G401 (cell line): ENCODE measurements at regions not wholly inside any gene's neighbourhood (a gene's known extent, or its start where the extent isn't known, plus 50 kb on each side); places are given as distances from the start of the nearest gene placed in this dataset.
A peak's percentile ranks its signal among the peaks of the same experiment; 100 is the strongest.

ENCODE experiments used
- DNase-seq: peaks from one replicate; pipeline ENCODE4 v3.0.0-alpha.2; 2015; ENCODE audit warnings: low spot score
- in situ Hi-C: cut with HindIII; loops from 2 replicates; pipeline ENCODE4 v1.10.0; 2016; ENCODE audit warnings: low sequenced_read_pairs, mixed read lengths

DNA sequence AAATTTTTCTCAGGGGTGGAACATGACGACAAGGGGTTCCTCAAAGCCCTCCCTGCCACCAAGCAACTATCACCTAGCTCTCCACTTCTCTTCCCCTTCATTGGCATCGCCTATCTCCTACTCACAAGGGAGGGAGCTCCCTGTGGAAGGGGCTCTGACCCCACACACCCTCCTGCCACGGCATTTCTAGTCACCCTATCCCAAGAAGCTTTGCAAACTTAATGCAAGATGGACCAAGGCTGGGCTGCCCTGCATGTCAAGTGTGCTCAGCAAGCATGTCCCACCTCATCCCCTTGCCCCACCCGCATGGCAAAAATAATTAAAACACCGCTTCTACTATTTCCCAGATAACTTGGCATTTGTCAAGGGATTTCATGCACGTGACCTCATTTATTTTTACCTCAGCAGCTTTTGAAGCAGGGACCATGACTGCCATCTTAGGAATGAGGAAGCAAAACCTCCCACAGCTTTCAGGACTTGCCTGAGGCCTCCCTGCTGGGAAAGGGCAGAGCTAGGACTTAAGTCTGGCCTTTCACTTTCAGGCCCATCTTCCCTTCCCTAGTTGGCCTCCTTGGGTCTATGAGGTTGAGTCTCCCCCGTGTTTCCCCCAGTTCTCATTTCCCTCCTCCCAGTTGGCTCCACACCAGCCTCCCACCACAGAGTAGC lies 161.3 kb downstream of the TSEN15 start:
- in situ Hi-C loops: loop anchor here (10.0 kb wide), 1 partner anchor 322 kb away; no protein-coding TSS in a partner anchor
- no peak for DNase-seq

DNA sequence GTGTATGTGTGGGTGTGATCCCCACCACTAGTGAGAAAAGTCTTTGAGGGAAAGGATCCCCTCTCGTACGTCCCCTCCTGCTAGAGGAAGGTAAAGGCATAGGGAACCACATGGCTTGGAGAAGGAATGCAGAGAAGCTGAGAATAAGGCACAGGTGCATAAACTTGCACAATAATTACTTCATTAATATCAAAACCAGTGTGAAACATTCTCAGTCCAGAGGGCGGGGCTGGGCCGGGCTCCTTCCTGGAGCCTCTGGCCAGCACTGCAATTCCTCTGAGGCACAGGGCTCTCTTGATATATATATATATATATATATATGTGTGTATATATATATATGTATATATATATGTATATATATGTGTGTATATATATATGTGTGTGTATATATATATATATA lies 162.6 kb downstream of the TSEN15 start:
- no peak for DNase-seq
- in situ Hi-C loops: loop anchor here (10.0 kb wide), 1 partner anchor 321 kb away; no protein-coding TSS in a partner anchor

DNA sequence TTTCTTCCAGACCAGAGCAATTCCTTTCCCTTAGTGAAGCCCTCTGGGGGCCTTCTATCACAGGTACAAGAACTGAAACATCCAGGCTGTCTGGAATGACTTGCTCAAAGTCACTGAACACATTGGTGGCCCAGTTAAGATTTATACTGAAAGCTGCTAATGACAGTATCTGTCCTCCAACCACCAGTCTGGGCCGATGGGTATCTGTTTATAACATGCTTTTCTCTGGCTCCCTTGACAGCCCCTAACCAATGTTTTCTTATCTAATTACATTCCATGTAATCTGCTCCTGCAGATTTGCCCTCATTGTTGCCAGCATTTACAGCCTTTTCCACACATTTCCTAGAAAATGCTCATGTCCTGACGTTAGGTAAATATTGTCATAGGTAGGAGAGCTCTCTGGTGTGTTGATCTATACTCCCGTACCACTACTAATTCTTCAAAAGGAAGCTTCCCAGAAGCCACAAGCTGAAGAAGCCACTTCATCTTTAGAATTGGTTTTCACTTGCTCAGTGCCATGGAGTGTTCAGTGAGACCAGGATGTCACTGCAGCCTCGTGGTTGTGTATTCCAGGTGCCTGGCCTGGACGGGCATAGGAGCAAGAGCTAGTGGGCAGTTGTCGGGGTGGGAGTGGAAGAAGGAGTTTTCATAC lies 163.9 kb downstream of the TSEN15 start:
- in situ Hi-C loops: loop anchor here (10.0 kb wide), 1 partner anchor 319 kb away; no protein-coding TSS in a partner anchor
- no peak for DNase-seq

DNA sequence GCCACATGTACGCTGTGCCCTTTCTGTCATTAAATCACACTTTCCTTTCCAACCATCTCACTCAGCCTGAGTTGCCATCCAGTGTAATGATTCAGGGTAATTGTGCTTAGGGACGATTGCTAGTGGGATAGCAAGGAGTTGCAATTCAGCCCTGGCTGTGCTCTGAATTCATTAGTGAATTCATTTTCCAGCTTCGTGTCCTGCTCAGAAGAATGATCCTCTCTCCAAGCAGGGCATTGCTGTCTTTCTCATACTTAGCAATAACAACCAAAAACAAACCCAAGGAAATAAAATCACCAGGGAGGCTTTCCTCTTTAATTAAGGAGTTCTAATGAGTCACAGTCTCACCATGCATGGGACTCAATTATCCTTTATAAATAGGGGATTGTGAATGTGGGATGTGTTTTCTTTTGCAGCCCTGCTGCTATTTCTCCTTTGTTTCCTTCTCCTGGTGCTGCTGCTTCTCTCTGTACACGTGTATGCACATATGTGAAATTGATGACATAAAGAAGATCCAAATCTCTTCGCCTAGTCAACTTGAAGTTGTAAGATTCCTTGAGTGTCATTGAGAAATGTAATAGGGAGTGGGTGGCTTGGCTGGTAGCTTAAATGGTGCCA lies 167.0 kb downstream of the TSEN15 start:
- in situ Hi-C loops: loop anchor here (10.0 kb wide), 1 partner anchor 316 kb away; no protein-coding TSS in a partner anchor
- no peak for DNase-seq

DNA sequence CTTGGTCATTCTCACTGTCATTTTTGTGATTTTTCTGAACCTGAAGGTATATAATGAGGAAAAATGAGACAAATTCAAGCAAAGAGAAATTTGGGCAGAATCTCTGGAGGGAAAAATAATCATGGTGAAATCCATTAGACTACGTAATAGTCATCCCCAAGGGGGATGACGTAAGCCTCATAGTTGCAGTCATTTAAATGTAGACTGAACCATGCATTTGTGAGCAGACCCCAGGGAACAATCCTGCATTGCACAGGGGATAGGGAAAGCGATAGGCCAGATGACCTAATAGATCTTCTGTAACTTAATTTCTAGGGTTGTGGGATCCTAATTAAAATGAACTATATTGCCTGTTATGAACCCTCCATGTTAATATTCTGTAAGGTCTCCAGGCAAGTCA lies 167.4 kb upstream of the C1orf21 start:
- DNase-seq: no peak
- in situ Hi-C loops: loop anchor here (10.0 kb wide), 1 partner anchor 315 kb away; no protein-coding TSS in a partner anchor

DNA sequence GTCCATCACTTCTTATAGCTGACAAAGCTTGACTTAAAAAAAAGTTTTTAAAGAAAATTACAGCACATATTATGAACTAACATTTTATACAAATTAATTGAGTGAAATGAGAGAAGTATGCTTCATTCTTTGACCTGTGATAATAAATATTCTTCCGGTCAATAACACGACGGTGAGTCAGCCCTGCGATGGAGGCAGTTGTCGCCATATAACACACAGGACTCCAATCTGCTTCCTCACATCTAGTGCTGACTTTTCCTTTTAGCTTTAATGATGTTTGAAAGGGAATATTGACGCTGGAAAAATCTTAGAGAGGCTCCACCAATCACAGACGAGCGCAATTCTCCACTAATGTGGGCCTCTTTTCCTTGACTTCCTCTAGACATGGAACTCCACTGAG lies 166.9 kb upstream of the C1orf21 start:
- DNase-seq: no peak
- in situ Hi-C loops: loop anchor here (10.0 kb wide), 1 partner anchor 315 kb away; no protein-coding TSS in a partner anchor

DNA sequence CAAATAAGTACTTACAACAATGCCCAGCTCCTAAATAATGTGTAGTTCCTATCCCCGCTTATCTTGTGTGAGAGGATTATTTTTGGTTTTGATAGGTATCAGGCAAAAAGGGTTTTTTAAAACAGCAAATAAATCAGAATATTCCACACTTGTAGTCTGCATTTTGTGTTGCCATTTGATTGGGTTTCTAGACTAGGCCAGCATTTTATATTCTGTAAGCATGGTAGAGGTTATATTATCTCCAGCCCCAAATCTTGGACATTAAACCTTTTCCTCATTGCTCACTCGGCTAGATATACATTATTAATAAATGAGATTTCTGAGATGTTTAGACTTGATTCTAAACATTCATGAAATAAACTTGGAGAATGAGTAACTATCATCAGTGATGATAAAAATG lies 165.7 kb upstream of the C1orf21 start:
- DNase-seq: no peak
- in situ Hi-C loops: no loop called here

DNA sequence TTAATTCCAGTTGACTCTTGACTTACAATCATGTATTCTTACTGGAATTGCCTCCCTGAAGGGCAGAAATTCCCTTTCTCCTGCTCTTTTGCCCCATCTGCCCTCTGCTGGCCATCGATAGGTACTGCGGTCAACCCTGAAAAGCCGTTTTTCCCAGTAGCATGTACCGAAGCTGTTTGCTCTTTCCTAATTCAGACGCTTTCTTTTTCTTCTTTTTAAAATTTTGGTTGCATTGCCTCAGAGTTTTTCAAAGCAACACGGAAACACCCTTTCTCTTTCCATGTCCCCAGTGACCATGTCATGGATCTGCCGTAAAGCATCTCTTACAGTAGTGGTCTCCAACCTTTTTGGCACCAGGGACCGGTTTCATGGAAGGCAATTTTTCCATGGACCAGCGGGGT lies 164.2 kb upstream of the C1orf21 start:
- peak; percentile 47 for DNase-seq
- in situ Hi-C loops: no loop called here

DNA sequence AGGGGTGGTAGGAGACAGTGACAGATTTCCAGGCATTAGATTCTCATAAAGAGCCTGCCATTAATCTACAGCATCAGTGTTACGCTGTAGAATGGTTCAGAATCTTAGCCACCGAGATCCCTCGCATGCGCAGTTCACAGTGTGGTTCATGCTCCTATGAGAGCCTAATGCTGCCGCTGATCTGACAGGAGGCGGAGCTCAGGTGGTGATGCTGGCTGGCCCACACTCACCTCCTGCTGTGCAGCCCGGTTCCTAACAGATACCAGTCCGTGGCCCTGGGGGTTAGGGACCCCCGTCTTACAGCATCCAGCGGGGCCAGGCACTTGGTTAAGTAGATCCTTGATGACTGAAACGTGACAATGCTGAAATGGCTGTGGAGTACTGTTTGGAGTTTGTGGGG lies 163.6 kb upstream of the C1orf21 start:
- in situ Hi-C loops: no loop called here

DNA sequence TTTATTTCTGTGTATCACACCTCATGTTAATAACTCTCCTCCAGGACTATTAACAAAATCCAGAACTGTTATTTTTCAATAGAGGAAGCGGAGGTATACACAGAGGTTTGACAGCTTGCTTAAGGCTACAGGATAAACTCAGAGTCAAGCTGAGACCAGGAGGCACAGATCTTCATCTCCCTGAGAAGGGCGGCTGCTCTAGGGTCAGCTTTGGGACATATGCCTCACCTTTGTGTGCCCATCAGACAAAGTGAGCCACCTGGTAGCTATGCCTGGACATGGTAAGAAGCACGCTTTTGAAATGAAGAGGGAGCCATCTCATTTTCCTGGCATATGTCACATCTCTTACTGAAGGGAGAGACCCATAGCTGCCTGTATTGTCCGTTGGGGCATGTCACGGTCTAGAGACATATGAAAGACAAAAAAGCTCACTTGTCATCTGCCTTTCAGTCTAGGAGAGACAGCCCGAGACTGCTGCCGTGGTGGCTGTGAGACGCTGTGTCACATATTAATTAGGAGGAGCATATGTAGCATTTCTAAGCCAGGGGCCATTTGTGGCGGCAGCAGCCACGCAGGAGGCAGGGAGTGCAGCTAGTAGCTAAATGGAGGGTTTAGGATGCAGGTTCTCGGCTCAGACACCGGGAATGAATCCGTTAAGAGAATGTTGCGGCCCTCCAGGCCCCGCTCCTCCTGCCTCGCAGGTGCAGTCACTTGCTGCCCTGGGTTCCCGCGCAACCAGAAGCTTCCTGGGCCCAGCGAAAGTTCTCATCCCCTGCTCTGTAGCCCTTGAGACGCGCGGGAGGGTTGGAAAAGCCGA lies 161.3 kb upstream of the C1orf21 start:
- in situ Hi-C loops: no loop called here
- peak; percentile 69 for DNase-seq

More for the DNA sequence above, 163.6 kb upstream of the C1orf21 start:
- DNase-seq: peak; percentile 61

DNA sequence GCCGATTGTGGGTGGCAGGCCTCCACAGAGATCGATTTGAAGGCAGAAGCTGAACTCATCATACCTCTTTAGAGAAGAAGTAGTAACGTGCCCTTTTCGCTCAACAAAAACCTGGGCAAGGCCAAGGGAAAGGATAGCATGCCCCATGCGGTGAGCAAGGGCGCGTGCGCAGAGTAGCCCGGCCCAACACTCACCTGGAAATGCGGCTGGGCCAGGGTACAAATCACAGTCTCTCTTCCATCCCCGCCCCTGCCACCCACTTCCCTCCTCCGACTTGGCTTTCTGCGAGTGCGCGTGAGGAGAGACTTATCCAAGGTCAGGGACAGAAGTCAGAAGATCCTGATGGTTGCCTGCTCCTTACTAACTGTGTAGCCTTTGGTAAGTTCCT lies 160.7 kb upstream of the C1orf21 start:
- no peak for DNase-seq
- in situ Hi-C loops: no loop called here

DNA sequence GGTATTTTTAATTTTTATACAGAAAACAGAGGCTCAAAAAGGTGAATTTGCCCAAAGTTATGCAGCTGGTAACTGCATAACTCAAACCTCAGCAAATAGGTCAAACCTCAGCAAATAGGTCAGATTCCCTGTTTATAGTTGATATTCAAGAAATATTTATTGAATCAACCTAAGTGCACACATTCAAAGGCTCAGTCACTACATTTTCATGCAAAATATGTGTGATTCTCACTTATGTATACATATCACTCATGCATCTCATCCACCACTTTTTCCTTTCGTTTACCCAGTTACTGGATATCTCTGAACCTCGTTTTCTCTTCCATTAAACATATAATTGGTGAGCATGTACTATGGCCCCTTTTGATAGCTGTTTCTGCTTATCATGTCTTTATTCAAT lies 158.3 kb upstream of the C1orf21 start:
- DNase-seq: no peak
- in situ Hi-C loops: no loop called here

DNA sequence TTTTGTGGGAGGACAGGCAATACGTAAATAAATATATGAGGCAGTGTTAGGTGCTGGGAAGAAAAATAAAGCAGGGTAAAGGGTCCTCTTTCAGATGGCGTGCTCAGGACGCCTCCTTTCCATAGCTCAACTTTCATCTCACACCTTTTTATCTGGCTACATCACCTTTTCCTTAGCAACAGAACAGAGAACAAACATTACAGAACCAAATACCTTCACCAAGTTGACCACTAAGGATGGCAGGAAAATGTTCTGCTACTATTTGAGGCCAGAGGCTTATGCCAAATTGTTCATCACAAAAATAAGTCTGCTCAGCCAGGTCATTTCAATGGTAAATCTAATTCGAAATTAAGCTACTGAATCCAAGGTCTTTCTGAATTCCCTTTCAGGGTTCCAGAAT lies 149.2 kb upstream of the C1orf21 start:
- in situ Hi-C loops: no loop called here

DNA sequence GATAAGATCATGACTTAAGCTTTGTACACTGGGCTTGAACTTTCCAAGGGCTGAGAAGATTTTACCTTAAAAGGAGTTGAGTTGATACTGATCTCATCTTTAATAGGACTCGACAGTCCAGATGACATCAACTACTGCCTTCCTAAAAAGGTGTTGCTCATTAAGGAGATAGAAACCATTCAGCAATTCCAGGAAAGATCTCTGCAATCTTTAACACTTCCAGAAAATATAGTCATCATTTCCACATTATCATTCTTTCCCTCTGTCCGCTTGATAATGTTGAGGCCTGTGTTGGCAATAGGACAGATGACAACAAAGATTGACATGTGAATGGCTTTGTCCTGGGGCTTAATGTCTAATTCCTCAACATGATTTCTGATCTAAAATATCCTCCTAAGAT lies 145.4 kb upstream of the C1orf21 start:
- DNase-seq: no peak
- in situ Hi-C loops: no loop called here

More for the DNA sequence above, 149.2 kb upstream of the C1orf21 start:
- no peak for DNase-seq

DNA sequence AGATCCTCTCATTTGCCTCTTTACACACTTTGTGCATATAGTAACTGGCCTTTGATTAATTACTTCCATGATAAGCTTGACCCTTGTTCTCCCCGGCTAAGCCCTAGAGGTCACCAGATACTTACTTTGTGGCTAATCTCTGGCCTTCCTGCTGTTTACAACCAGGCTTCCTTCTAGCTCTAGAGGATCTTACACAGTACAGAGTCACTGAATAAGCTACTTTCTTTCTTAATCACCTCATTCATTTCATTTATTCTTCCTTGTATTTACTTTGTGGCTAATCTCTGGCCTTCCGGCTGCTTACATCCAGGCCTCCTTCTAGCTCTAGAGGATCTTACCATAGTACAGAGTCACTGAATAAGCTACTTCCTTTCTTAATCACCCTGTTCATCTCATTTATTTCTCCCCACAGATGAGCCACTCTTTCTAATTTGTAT lies 144.3 kb upstream of the C1orf21 start:
- DNase-seq: peak; percentile 43
- in situ Hi-C loops: no loop called here

DNA sequence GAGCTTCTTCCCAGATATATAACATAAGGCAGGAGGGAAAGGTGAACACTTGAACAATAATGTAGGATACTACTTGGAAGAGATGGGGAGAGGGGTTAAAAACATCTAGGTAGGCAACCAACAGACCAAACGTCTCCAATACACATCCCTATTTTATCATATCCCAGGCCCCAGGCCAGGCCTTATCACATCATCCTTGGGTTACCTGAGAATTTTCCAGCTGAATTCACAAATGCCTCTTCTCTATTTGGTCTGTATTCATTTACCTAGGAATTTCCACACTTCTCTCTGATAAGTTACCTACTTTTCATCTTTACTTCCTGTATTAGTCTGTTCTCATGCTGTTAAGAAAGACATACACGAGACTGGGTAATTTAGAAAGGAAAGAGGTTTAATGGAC lies 141.9 kb upstream of the C1orf21 start:
- in situ Hi-C loops: no loop called here

DNA sequence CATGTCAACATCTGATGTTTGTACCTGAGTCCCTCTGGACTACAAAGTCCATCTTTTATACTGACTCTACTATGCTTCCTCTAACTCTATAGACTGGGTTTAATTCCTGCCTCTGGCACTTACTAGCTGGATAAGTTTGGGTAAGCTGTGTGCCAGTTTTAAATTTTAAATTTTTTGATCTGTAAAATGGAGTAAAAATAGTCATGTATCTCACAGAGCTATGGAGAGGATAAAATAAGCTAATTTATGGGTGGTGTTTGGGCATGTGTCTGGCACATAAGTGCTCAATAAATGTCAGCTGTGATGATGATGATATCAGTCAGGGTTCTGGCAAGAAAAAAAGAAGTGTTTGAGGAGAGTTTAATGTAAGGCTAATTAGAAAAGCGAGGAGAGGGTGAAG lies 139.2 kb upstream of the C1orf21 start:
- in situ Hi-C loops: no loop called here

More for the DNA sequence above, 141.9 kb upstream of the C1orf21 start:
- DNase-seq: no peak

DNA sequence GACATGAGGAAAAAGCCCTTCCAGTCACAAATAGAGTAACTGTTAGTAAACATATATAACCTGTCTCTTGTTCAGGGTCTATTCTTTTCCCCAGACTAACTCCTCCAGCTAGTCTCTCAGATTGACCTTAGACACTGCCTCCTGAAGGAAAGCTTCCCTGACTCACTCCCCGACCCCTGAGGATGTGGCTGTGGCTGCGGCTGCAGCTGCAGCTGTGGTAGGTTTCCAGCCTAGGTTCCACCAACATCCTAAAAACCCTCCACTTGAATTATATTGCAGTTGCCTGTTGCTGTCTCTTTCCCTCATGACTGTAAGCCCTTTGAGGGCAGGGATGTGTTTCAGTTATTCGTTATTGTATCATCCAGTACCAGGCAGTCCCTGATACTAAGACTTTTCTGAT lies 132.9 kb upstream of the C1orf21 start:
- in situ Hi-C loops: no loop called here

More for the DNA sequence above, 139.2 kb upstream of the C1orf21 start:
- DNase-seq: no peak

DNA sequence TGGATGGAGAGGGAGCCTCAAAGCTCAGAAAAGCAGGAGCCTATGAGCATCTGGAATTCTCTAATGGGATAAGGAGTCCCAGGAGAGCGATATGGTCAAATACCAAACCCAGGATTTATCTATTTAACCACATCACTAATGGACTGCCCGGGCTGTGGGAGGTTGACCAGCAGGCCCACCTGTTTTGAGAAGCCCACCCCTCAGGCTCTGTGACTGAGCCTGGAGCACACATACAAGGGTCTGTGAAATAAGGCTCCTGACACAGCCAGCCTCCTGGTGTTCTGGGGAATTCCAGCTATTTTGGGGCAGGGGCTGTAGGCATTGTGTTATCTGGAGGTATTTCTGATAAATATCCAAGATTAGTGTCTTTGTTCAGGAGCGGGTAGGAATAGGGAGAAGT lies 132.0 kb upstream of the C1orf21 start:
- DNase-seq: no peak
- in situ Hi-C loops: no loop called here

More for the DNA sequence above, 132.9 kb upstream of the C1orf21 start:
- DNase-seq: no peak
